ENCODE measurements at regions not wholly inside any gene's neighbourhood (a gene's known extent, or its start where the extent isn't known, plus 50 kb on each side); places are given as distances from the start of the nearest gene placed in this dataset.

DNA sequence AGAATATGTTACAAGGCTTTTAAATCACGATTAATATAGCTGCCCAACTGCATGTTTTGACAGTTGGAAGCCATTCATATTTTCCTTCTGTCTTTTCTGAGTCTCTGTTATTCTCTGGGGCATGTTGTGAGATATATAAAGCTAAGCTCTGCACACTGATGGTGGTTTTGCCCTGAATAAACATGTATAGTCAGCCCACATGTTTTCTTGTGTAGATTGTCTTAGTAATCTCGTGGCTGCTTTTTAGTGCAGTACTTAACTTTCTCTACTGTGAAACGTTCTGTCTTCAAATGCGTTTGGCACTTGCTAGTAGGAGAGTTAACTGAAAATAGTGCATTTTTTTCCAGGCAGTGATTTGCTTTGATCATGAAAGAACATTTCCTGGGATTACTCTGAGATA lies 268.5 kb downstream of the DNAJB9 start:
- no peak overlapping the region for H3K27ac ChIP-seq (ENCODE audit: low read length)
- H3K27me3 ChIP-seq (ENCODE audit: low read length), result no peaks in the 10 kb centered on the region
- no peaks in the 10 kb centered on the region for H3K4me1 ChIP-seq (ENCODE audit: low read length)
- H3K9me3 ChIP-seq (ENCODE audit: low read length), result no peaks in the 10 kb centered on the region
- H3K79me2 ChIP-seq (ENCODE audit: low read length), result no peaks in the 10 kb centered on the region
- DNase-seq, result no peak
- no peaks in the 10 kb centered on the region for H3K9me2 ChIP-seq (replicated peaks; ENCODE audit: insufficient read depth, low read length)
- H3K36me3 ChIP-seq (ENCODE audit: insufficient read depth, low read length), result no peaks in the 10 kb centered on the region
- H2AFZ ChIP-seq (ENCODE audit: low read length), result no peak overlapping the region
- no peak overlapping the region for H3K4me3 ChIP-seq (ENCODE audit: low read length)
- no peak overlapping the region for H3K4me2 ChIP-seq (ENCODE audit: low read depth, low read length, poor library complexity, severe bottlenecking)
- H4K20me1 ChIP-seq (ENCODE audit: insufficient read depth, low read depth, low read length), result no peaks in the 10 kb centered on the region
- H3K9ac ChIP-seq (ENCODE audit: low read length), result no peak overlapping the region

DNA sequence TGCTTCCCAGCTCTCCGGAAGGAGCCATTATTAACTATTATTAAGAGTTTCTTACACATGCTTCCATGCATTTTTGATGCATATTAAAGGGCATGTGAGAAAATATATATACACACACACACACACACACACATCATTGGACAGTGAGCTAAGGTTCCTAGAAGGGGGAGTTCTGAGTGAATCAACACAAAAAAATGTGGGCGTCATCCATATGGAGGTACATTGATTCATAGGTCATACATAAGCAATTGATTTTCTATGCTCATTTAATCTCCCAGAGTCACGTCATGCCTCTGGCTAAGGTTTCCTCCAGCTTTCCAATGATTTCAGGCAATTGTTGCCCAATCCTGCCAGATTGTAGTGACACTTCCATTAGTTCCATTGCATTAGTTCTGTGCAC lies 269.4 kb downstream of the DNAJB9 start:
- Histone ChIP-seq H3K9me2 (replicated peaks; ENCODE audit: insufficient read depth, low read length) (no peaks in the 10 kb centered on the region), H2AFZ (ENCODE audit: low read length) (no peak overlapping the region), H3K27ac (ENCODE audit: low read length) (no peak overlapping the region), H3K9me3 (ENCODE audit: low read length) (no peaks in the 10 kb centered on the region), H3K79me2 (ENCODE audit: low read length) (no peaks in the 10 kb centered on the region), H3K36me3 (ENCODE audit: insufficient read depth, low read length) (no peaks in the 10 kb centered on the region), H3K9ac (ENCODE audit: low read length) (no peak overlapping the region), H3K4me1 (ENCODE audit: low read length) (no peaks in the 10 kb centered on the region), H3K27me3 (ENCODE audit: low read length) (no peaks in the 10 kb centered on the region), H4K20me1 (ENCODE audit: insufficient read depth, low read depth, low read length) (no peaks in the 10 kb centered on the region), H3K4me3 (ENCODE audit: low read length) (no peak overlapping the region), H3K4me2 (ENCODE audit: low read depth, low read length, poor library complexity, severe bottlenecking) (no peak overlapping the region)
- DNase-seq, result no peak

DNA sequence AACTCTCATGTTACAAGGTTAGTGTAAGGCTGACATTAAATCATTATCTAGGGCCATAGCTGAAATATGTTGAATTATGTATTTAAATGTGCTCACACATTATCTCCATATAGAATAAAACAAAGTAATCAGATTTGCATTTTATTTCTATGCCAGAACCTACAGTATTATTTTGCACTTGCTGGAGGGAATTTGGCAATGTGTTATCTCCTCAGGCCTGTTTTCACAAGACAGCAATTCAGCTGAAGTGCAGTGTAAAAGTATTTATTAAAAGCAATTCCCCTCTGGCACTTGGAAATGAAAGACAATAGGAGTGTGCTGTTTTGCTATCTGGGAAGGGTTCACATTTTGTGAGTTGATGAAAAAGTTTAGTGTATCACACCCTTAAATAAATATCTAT lies 276.3 kb downstream of the DNAJB9 start:
- no peak overlapping the region for H3K27ac ChIP-seq (ENCODE audit: low read length)
- no peak overlapping the region for H3K4me3 ChIP-seq (ENCODE audit: low read length)
- no peak overlapping the region for H3K4me2 ChIP-seq (ENCODE audit: low read depth, low read length, poor library complexity, severe bottlenecking)
- H3K79me2 ChIP-seq (ENCODE audit: low read length), result no peaks in the 10 kb centered on the region
- no peaks in the 10 kb centered on the region for H4K20me1 ChIP-seq (ENCODE audit: insufficient read depth, low read depth, low read length)
- no peak for DNase-seq
- H2AFZ ChIP-seq (ENCODE audit: low read length), result no peak overlapping the region
- no peak overlapping the region for H3K9ac ChIP-seq (ENCODE audit: low read length)
- no peaks in the 10 kb centered on the region for H3K9me3 ChIP-seq (ENCODE audit: low read length)
- no peaks in the 10 kb centered on the region for H3K9me2 ChIP-seq (replicated peaks; ENCODE audit: insufficient read depth, low read length)
- no peaks in the 10 kb centered on the region for H3K36me3 ChIP-seq (ENCODE audit: insufficient read depth, low read length)
- H3K4me1 ChIP-seq (ENCODE audit: low read length), result no peaks in the 10 kb centered on the region
- H3K27me3 ChIP-seq (ENCODE audit: low read length), result no peaks in the 10 kb centered on the region

DNA sequence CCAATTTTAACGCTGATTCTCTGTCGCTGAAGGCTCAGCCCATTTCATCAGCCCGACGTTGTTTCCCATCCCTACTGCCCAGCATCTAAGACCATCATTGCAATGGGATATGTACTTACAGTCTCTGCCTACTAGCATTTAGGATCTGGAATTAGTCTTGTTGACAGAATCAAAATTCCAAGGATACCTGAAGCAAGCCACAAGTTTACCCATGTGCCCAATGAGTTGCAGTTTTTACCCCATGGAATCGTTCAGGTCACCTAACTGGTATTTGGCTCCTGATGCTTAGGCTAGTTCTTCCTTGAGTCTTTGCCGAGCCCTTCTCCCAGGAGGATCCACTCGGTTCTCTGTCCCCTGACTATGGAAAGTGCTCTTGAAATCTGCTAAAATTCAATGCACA lies 276.8 kb downstream of the DNAJB9 start:
- no peaks in the 10 kb centered on the region for H3K36me3 ChIP-seq (ENCODE audit: insufficient read depth, low read length)
- no peaks in the 10 kb centered on the region for H3K9me2 ChIP-seq (replicated peaks; ENCODE audit: insufficient read depth, low read length)
- no peak overlapping the region for H3K9ac ChIP-seq (ENCODE audit: low read length)
- H3K9me3 ChIP-seq (ENCODE audit: low read length), result no peaks in the 10 kb centered on the region
- no peaks in the 10 kb centered on the region for H3K4me1 ChIP-seq (ENCODE audit: low read length)
- H3K4me2 ChIP-seq (ENCODE audit: low read depth, low read length, poor library complexity, severe bottlenecking), result no peak overlapping the region
- H4K20me1 ChIP-seq (ENCODE audit: insufficient read depth, low read depth, low read length), result no peaks in the 10 kb centered on the region
- no peak overlapping the region for H2AFZ ChIP-seq (ENCODE audit: low read length)
- H3K79me2 ChIP-seq (ENCODE audit: low read length), result no peaks in the 10 kb centered on the region
- no peaks in the 10 kb centered on the region for H3K27me3 ChIP-seq (ENCODE audit: low read length)
- H3K4me3 ChIP-seq (ENCODE audit: low read length), result no peak overlapping the region
- no peak for DNase-seq
- no peak overlapping the region for H3K27ac ChIP-seq (ENCODE audit: low read length)

DNA sequence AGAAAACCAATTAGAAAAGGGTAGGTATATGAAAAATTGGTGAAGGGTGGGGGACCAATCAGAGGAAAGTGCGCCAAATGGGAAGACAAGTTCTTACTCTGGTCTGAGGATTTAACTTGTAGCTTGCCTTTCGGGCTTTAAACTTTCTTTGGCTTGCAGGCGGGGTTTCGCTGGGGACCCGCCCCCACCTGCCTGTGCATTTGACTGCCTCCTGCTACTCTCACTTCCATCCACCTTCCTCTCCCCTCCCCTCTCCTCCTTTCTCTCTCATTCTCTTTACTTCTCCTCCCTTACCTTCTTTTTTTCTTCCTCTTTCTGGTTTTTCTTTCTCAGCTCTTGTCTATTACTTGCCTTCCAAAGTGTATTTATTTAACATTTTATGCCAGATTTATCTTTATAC lies 278.8 kb downstream of the DNAJB9 start:
- no peaks in the 10 kb centered on the region for H3K9me2 ChIP-seq (replicated peaks; ENCODE audit: insufficient read depth, low read length)
- H3K9me3 ChIP-seq (ENCODE audit: low read length), result no peaks in the 10 kb centered on the region
- no peaks in the 10 kb centered on the region for H3K36me3 ChIP-seq (ENCODE audit: insufficient read depth, low read length)
- H2AFZ ChIP-seq (ENCODE audit: low read length), result no peak overlapping the region
- no peak for DNase-seq
- H3K27ac ChIP-seq (ENCODE audit: low read length), result no peak overlapping the region
- H4K20me1 ChIP-seq (ENCODE audit: insufficient read depth, low read depth, low read length), result no peaks in the 10 kb centered on the region
- H3K4me3 ChIP-seq (ENCODE audit: low read length), result no peak overlapping the region
- H3K27me3 ChIP-seq (ENCODE audit: low read length), result no peaks in the 10 kb centered on the region
- H3K9ac ChIP-seq (ENCODE audit: low read length), result no peak overlapping the region
- H3K4me2 ChIP-seq (ENCODE audit: low read depth, low read length, poor library complexity, severe bottlenecking), result no peak overlapping the region
- H3K79me2 ChIP-seq (ENCODE audit: low read length), result no peaks in the 10 kb centered on the region
- H3K4me1 ChIP-seq (ENCODE audit: low read length), result no peaks in the 10 kb centered on the region

DNA sequence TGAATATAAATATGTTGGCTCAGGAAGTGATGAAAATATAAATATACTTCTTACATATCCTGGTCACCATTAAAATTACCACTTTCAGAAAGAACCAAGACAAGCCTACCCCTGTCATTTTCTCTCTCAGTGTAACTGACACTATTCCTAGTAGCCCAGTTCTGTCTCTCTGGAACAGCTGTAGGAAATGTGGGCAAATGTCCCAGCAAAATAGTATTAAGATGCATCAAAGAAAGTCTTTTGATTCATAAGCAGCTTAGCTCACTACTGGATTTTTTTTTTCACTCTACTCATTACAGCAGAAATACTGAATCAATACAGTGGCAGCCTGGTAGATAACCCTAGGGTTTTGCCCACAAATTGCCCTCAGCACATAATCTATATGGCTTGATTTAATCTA lies 290.9 kb downstream of the DNAJB9 start:
- H3K27me3 ChIP-seq (ENCODE audit: low read length), result no peaks in the 10 kb centered on the region
- H3K4me3 ChIP-seq (ENCODE audit: low read length), result no peak overlapping the region
- H3K9ac ChIP-seq (ENCODE audit: low read length), result no peak overlapping the region
- H3K9me2 ChIP-seq (replicated peaks; ENCODE audit: insufficient read depth, low read length), result no peaks in the 10 kb centered on the region
- no peak overlapping the region for H3K4me2 ChIP-seq (ENCODE audit: low read depth, low read length, poor library complexity, severe bottlenecking)
- no peak overlapping the region for H2AFZ ChIP-seq (ENCODE audit: low read length)
- H3K36me3 ChIP-seq (ENCODE audit: insufficient read depth, low read length), result no peaks in the 10 kb centered on the region
- H4K20me1 ChIP-seq (ENCODE audit: insufficient read depth, low read depth, low read length), result no peaks in the 10 kb centered on the region
- H3K4me1 ChIP-seq (ENCODE audit: low read length), result no peaks in the 10 kb centered on the region
- no peaks in the 10 kb centered on the region for H3K79me2 ChIP-seq (ENCODE audit: low read length)
- no peak overlapping the region for H3K27ac ChIP-seq (ENCODE audit: low read length)
- H3K9me3 ChIP-seq (ENCODE audit: low read length), result no peaks in the 10 kb centered on the region
- DNase-seq, result no peak

DNA sequence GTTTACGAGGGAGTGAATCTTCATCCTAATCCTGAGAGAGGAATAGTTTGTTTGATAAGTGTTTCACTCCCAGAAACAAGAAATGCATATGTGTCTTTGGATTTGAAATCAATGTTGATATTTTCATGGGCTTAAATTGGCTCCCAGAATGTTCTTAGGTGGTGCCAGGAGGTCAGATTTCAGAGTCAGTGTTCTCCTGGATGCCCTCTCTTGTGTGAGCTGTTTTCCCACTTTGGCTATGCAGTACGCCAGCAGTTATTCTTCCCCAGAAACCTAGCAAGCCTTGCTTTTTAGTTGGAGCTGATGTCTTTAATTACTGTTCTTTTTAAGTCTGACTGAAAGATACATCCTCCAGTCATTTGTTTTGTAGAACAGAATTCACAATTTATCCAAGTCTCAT lies 291.4 kb downstream of the DNAJB9 start:
- Histone ChIP-seq H2AFZ (ENCODE audit: low read length) (no peak overlapping the region), H3K27me3 (ENCODE audit: low read length) (no peaks in the 10 kb centered on the region), H3K4me3 (ENCODE audit: low read length) (no peak overlapping the region), H3K27ac (ENCODE audit: low read length) (no peak overlapping the region), H3K36me3 (ENCODE audit: insufficient read depth, low read length) (no peaks in the 10 kb centered on the region), H3K79me2 (ENCODE audit: low read length) (no peaks in the 10 kb centered on the region), H3K9ac (ENCODE audit: low read length) (no peak overlapping the region), H3K4me1 (ENCODE audit: low read length) (no peaks in the 10 kb centered on the region), H3K9me2 (replicated peaks; ENCODE audit: insufficient read depth, low read length) (no peaks in the 10 kb centered on the region), H3K9me3 (ENCODE audit: low read length) (no peaks in the 10 kb centered on the region), H3K4me2 (ENCODE audit: low read depth, low read length, poor library complexity, severe bottlenecking) (no peak overlapping the region), H4K20me1 (ENCODE audit: insufficient read depth, low read depth, low read length) (no peaks in the 10 kb centered on the region)
- no peak for DNase-seq

DNA sequence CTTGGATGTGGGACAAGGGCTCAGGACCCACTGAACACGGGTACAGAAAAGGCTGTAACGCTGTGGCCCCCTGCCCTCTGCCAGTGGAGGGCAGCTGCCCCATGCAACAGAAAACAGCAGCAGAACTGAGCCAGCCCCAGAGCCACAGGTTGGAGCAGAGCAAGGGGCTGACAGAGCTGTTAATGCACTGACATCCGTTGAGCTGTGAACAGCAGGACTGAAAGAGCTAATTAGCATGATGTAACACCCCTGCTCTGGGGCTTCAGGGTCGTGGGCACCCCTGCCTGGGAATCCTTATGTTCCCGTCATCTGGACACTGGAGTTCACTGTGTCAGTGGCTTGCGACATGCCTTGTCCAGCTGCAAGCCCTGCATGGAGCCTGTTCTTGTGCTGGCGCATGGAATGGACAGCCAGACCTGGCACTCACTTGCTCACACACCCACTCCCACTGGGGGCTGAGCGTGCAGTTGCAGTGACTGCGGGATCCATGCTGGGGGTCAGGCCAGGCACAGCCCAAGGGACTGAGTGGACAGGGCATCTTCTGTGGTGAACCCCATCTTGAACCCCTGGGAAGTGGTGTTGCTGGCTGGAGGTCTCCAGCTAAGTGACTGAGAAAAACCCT lies 293.7 kb downstream of the DNAJB9 start:
- Histone ChIP-seq H3K27me3 (ENCODE audit: low read length) (no peaks in the 10 kb centered on the region), H3K4me3 (ENCODE audit: low read length) (no peak overlapping the region), H3K9me3 (ENCODE audit: low read length) (no peaks in the 10 kb centered on the region), H3K79me2 (ENCODE audit: low read length) (no peaks in the 10 kb centered on the region), H3K9me2 (replicated peaks; ENCODE audit: insufficient read depth, low read length) (no peaks in the 10 kb centered on the region), H3K27ac (ENCODE audit: low read length) (no peak overlapping the region), H3K4me2 (ENCODE audit: low read depth, low read length, poor library complexity, severe bottlenecking) (no peak overlapping the region), H3K4me1 (ENCODE audit: low read length) (no peaks in the 10 kb centered on the region), H2AFZ (ENCODE audit: low read length) (no peak overlapping the region), H3K9ac (ENCODE audit: low read length) (no peak overlapping the region), H3K36me3 (ENCODE audit: insufficient read depth, low read length) (no peaks in the 10 kb centered on the region), H4K20me1 (ENCODE audit: insufficient read depth, low read depth, low read length) (no peaks in the 10 kb centered on the region)
- no peak for DNase-seq

DNA sequence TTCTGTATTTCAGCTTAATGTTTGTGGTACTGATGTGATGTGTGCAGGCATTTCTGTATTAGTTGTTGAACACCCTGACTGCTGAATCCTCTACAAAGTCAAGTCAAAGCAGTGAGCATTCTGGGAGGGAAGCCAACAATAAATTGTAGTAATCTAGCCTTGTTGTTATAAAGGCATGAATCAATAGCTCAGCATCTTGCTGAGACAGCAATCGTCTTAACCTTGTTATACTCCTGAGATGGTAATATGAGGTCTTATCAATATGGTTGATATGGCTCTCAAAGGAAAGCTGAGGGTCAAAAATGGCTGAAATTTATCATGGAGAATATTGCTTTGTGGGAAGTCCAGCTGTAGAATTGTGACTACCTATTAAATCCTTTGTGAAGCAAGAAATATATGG lies 299.4 kb downstream of the DNAJB9 start:
- Histone ChIP-seq H3K9me2 (replicated peaks; ENCODE audit: insufficient read depth, low read length) (no peaks in the 10 kb centered on the region), H3K4me1 (ENCODE audit: low read length) (no peaks in the 10 kb centered on the region), H3K4me3 (ENCODE audit: low read length) (no peak overlapping the region), H2AFZ (ENCODE audit: low read length) (no peak overlapping the region), H4K20me1 (ENCODE audit: insufficient read depth, low read depth, low read length) (no peaks in the 10 kb centered on the region), H3K79me2 (ENCODE audit: low read length) (no peaks in the 10 kb centered on the region), H3K27me3 (ENCODE audit: low read length) (no peaks in the 10 kb centered on the region), H3K36me3 (ENCODE audit: insufficient read depth, low read length) (no peaks in the 10 kb centered on the region), H3K9me3 (ENCODE audit: low read length) (no peaks in the 10 kb centered on the region), H3K27ac (ENCODE audit: low read length) (no peak overlapping the region), H3K4me2 (ENCODE audit: low read depth, low read length, poor library complexity, severe bottlenecking) (no peak overlapping the region), H3K9ac (ENCODE audit: low read length) (no peak overlapping the region)
- no peak for DNase-seq

Data from Karpas-422 (cell line).